Neural progenitor cell (in vitro differentiated cells): ENCODE measurements at regions not wholly inside any gene's neighbourhood (a gene's known extent, or its start where the extent isn't known, plus 50 kb on each side); places are given as distances from the start of the nearest gene placed in this dataset.

Experiments
- EZH2 ChIP-seq: fragments of 200-600 bp; sonication (generic); IDR thresholded peaks from 2 replicates; pipeline ENCODE4 v1.6.1; 2017; ENCODE audit warnings: antibody characterized with exemption, mild to moderate bottlenecking, moderate library complexity
- EZH2phosphoT487 ChIP-seq: fragments of 200-600 bp; sonication (generic); IDR thresholded peaks from 2 replicates; pipeline ENCODE4 v1.6.1; 2017; ENCODE audit warnings: antibody characterized with exemption
- TF ChIP-seq, protein P1 (sequence below): fragments of 200-600 bp; sonication (generic); IDR thresholded peaks from 2 replicates; pipeline ENCODE4 v1.5.1; 2017; ENCODE audit warnings: antibody characterized with exemption, mild to moderate bottlenecking

- TF ChIP-seq EZH2phosphoT487 (no peak), EZH2 (no peak)
- TF ChIP-seq, protein P1, sequence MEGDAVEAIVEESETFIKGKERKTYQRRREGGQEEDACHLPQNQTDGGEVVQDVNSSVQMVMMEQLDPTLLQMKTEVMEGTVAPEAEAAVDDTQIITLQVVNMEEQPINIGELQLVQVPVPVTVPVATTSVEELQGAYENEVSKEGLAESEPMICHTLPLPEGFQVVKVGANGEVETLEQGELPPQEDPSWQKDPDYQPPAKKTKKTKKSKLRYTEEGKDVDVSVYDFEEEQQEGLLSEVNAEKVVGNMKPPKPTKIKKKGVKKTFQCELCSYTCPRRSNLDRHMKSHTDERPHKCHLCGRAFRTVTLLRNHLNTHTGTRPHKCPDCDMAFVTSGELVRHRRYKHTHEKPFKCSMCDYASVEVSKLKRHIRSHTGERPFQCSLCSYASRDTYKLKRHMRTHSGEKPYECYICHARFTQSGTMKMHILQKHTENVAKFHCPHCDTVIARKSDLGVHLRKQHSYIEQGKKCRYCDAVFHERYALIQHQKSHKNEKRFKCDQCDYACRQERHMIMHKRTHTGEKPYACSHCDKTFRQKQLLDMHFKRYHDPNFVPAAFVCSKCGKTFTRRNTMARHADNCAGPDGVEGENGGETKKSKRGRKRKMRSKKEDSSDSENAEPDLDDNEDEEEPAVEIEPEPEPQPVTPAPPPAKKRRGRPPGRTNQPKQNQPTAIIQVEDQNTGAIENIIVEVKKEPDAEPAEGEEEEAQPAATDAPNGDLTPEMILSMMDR: no peak
These were observed 197.3 kb upstream of the SLITRK3 start for GRCh38 chr3:165393461-165393860.
